ENCODE measurements at regions not wholly inside any gene's neighbourhood (a gene's known extent, or its start where the extent isn't known, plus 50 kb on each side); places are given as distances from the start of the nearest gene placed in this dataset.
"Not testable (repeated sequence)": the region's sequence is repeated elsewhere in the genome, so short reads cannot be mapped to it uniquely, and the experiment has no call there.

- DNase-seq (ENCODE audit: low spot score) = no peak
Observed at GRCh38 chr12:87332987-87333726, 696.0 kb downstream of the C12orf50 start.

GRCh38 chr12:87330071-87330555 lies 699.1 kb downstream of the C12orf50 start:
- DNase-seq (ENCODE audit: low spot score) = not testable (repeated sequence)

GRCh38 chr12:87329076-87329863 lies 699.9 kb downstream of the C12orf50 start:
- DNase-seq (ENCODE audit: low spot score) = no peak

GRCh38 chr12:87323369-87323768 lies 705.8 kb downstream of the C12orf50 start:
- DNase-seq (ENCODE audit: low spot score) = no peak

GRCh38 chr12:87320724-87321123 lies 708.5 kb downstream of the C12orf50 start:
- DNase-seq (ENCODE audit: low spot score) = no peak

GRCh38 chr12:87317302-87317701 lies 711.9 kb downstream of the C12orf50 start:
- DNase-seq (ENCODE audit: low spot score) = no peak

- DNase-seq (ENCODE audit: low spot score) = no peak
Observed at GRCh38 chr12:87311206-87311605, 718.0 kb downstream of the C12orf50 start.

GRCh38 chr12:87310126-87310525 lies 719.1 kb downstream of the C12orf50 start:
- DNase-seq (ENCODE audit: low spot score) = no peak

- no peak for DNase-seq (ENCODE audit: low spot score)
Observed at GRCh38 chr12:87305481-87305880, 723.7 kb downstream of the C12orf50 start.

GRCh38 chr12:87304406-87304805 lies 724.8 kb downstream of the C12orf50 start:
- no peak for DNase-seq (ENCODE audit: low spot score)

- no peak for DNase-seq (ENCODE audit: low spot score)
Observed at GRCh38 chr12:87303396-87304012, 725.7 kb downstream of the C12orf50 start.

- no peak for DNase-seq (ENCODE audit: low spot score)
Observed at GRCh38 chr12:87302126-87302745, 727.0 kb downstream of the C12orf50 start.

- no peak for DNase-seq (ENCODE audit: low spot score)
Observed at GRCh38 chr12:87290505-87290904, 738.7 kb downstream of the C12orf50 start.

- no peak for DNase-seq (ENCODE audit: low spot score)
Observed at GRCh38 chr12:87283886-87284285, 745.3 kb downstream of the C12orf50 start.

- no peak for DNase-seq (ENCODE audit: low spot score)
Observed at GRCh38 chr12:87283111-87283510, 746.1 kb downstream of the C12orf50 start.

GRCh38 chr12:87280893-87281292 lies 748.3 kb downstream of the C12orf50 start:
- no peak for DNase-seq (ENCODE audit: low spot score)

- DNase-seq (ENCODE audit: low spot score) = no peak
Observed at GRCh38 chr12:87280356-87280755, 748.8 kb downstream of the C12orf50 start.

GRCh38 chr12:87274594-87275245 lies 754.5 kb downstream of the C12orf50 start:
- no peak for DNase-seq (ENCODE audit: low spot score)

- DNase-seq (ENCODE audit: low spot score) = no peak
Observed at GRCh38 chr12:87272851-87273250, 756.4 kb downstream of the C12orf50 start.

GRCh38 chr12:87270919-87271318 lies 758.3 kb downstream of the C12orf50 start:
- no peak for DNase-seq (ENCODE audit: low spot score)

GRCh38 chr12:87266305-87266704 lies 762.9 kb downstream of the C12orf50 start:
- DNase-seq (ENCODE audit: low spot score) = no peak

- DNase-seq (ENCODE audit: low spot score) = no peak
Observed at GRCh38 chr12:87259391-87259790, 769.8 kb downstream of the C12orf50 start.

Measured in putamen (tissue), 1 donor.